HepG2 (cell line): ENCODE measurements at regions not wholly inside any gene's neighbourhood (a gene's known extent, or its start where the extent isn't known, plus 50 kb on each side); places are given as distances from the start of the nearest gene placed in this dataset.

Source experiments
- ATAC-seq: fragments of 200-7000 bp; cut with Tn5 transposase; 3 replicates; pipeline ENCODE4 v1.9.1; 2020; ENCODE audit warnings: mild to moderate bottlenecking, moderate library complexity
- BruUV-seq: library from RNA; stranded (reverse); fragments of 400-500 nt; replicated peaks from 2 replicates; lab custom pipeline; 2021; lab: Mats Ljungman, UMichigan
- CTCF ChIA-PET: fragments of 300-600 bp; formaldehyde crosslinking; extraction: SDS; loops from one replicate; lab custom pipeline; 2021; ENCODE audit warnings: low total read pairs, inconsistent platforms, low intra/inter-chr PET ratio; lab: Yijun Ruan, JAX
- POLR2A ChIA-PET: fragments of 350-600 bp; sonication (Branson Sonifier 250); formaldehyde crosslinking; loops from one replicate; lab custom pipeline; 2020; ENCODE audit warnings: antibody characterized with exemption, inconsistent platforms; lab: Yijun Ruan, JAX
- DNase-seq: peaks from one replicate; pipeline ENCODE4 v3.0.0-alpha.2; 2015; ENCODE audit warnings: low spot score
- FAIRE-seq: peaks from 3 replicates; lab custom pipeline; 2011; peaks lifted over from hg19 to GRCh38; lab: Jason Lieb, UNC
- H2AFZ ChIP-seq: one replicate; pipeline ENCODE4 v1.6.1; 2011; ENCODE audit warnings: low read length, inconsistent platforms
- H3K27ac ChIP-seq: fragments of 300-600 bp; 3 replicates; pipeline ENCODE4 v1.8.0; 2011; ENCODE audit warnings: mixed run types, mild to moderate bottlenecking, mixed read lengths, low read length, inconsistent platforms; ENCODE audit not compliant: insufficient read depth; ENCODE audit errors: extremely low read length
- H3K27me3 ChIP-seq, 2 experiments: fragments of 200-600 bp in 1 of 2; 2 replicates in 1 of 2; 3 replicates in 1 of 2; pipeline versions ENCODE4 v1.6.0 to v1.8.0; 2011; ENCODE audit warnings: low read length in 2 of 2, mild to moderate bottlenecking in 2 of 2, moderate library complexity in 2 of 2, inconsistent platforms in 1 of 2; ENCODE audit not compliant: insufficient read depth in 2 of 2, control insufficient read depth in 1 of 2
- H3K36me3 ChIP-seq, 2 experiments: fragments of 200-600 bp in 1 of 2; replicated peaks in 1 of 2; 2 replicates in 1 of 2; 3 replicates in 1 of 2; pipeline versions ENCODE4 v1.5.1 to v1.8.0; 2011; ENCODE audit warnings: low read length in 2 of 2, inconsistent platforms in 1 of 2; ENCODE audit not compliant: insufficient read depth in 2 of 2, control insufficient read depth in 1 of 2
- H3K4me1 ChIP-seq: 2 replicates; pipeline ENCODE4 v1.5.1; 2012; ENCODE audit warnings: low read length, inconsistent platforms; ENCODE audit not compliant: insufficient read depth
- H3K4me2 ChIP-seq: 2 replicates; pipeline ENCODE4 v1.6.0; 2011; ENCODE audit warnings: low read depth, low read length, inconsistent platforms
- H3K4me3 ChIP-seq, 3 experiments: fragments of 200-600 bp in 1 of 3; sonication (generic), shearing (Covaris generic) in 1 of 3; replicated peaks in 1 of 3; 2 replicates each; pipeline ENCODE4 v1.5.1; 2011 to 2016; ENCODE audit warnings: low read length in 3 of 3, inconsistent platforms in 2 of 3, low read depth in 2 of 3, mild to moderate bottlenecking in 2 of 3, control low read depth in 1 of 3, mixed read lengths in 1 of 3; ENCODE audit not compliant: insufficient read depth in 1 of 3
- H3K79me2 ChIP-seq: one replicate; pipeline ENCODE4 v1.6.1; 2011; ENCODE audit warnings: low read length, inconsistent platforms; ENCODE audit not compliant: insufficient read depth
- H3K9ac ChIP-seq: 2 replicates; pipeline ENCODE4 v1.6.0; 2011; ENCODE audit warnings: mild to moderate bottlenecking, low read depth, low read length, inconsistent platforms; ENCODE audit not compliant: insufficient read depth
- H3K9me3 ChIP-seq: 2 replicates; pipeline ENCODE4 v1.5.1; 2012; ENCODE audit warnings: mild to moderate bottlenecking, low read length
- H4K20me1 ChIP-seq: 2 replicates; pipeline ENCODE4 v1.6.0; 2011; ENCODE audit warnings: inconsistent platforms, mild to moderate bottlenecking, low read length, moderate library complexity; ENCODE audit not compliant: insufficient read depth
- FOXO4 ChIP-seq: sonication (generic); formaldehyde crosslinking; conservative IDR thresholded peaks from 2 replicates; pipeline ENCODE4 v1.8.1; 2023; ENCODE audit warnings: missing genetic modification reagents
- NBN ChIP-seq: fragments of 450-650 bp; conservative IDR thresholded peaks from 2 replicates; pipeline ENCODE4 v1.6.1; 2017
- SRSF9 ChIP-seq: fragments of 200-400 bp; formaldehyde crosslinking; IDR thresholded peaks from 2 replicates; pipeline ENCODE4 v1.6.1; 2018; ENCODE audit warnings: borderline replicate concordance, mild to moderate bottlenecking, low read depth, low read length; ENCODE audit not compliant: insufficient read depth, poor library complexity, severe bottlenecking
- THAP11 ChIP-seq: IDR thresholded peaks from 2 replicates; pipeline ENCODE4 v1.6.1; 2016; ENCODE audit warnings: missing biosample characterization, missing genetic modification reagents
- ZBTB46 ChIP-seq: sonication (generic); formaldehyde crosslinking; IDR thresholded peaks from 2 replicates; pipeline ENCODE4 v1.4.0; 2020; ENCODE audit warnings: mild to moderate bottlenecking, missing genetic modification reagents, borderline replicate concordance
- ZNF530 ChIP-seq: sonication (generic); formaldehyde crosslinking; IDR thresholded peaks from 2 replicates; pipeline ENCODE4 v1.5.0; 2020; ENCODE audit warnings: low read depth, mild to moderate bottlenecking, missing genetic modification reagents
- ZNF629 ChIP-seq: sonication (generic); formaldehyde crosslinking; conservative IDR thresholded peaks from 2 replicates; pipeline ENCODE4 v1.5.0; 2020; ENCODE audit warnings: missing genetic modification reagents
- ZNF768 ChIP-seq: sonication (generic); formaldehyde crosslinking; IDR thresholded peaks from 2 replicates; pipeline ENCODE4 v1.4.0; 2020; ENCODE audit warnings: missing genetic modification reagents
- WGBS: methylation state at CpG from one replicate; pipeline ENCODE4 v1.1.6; 2017; ENCODE audit warnings: low lambda C conversion rate; 5-methylcytosine and 5-hydroxymethylcytosine counted together
- in situ Hi-C: cut with HindIII; loops from 2 replicates; pipeline ENCODE4 v1.10.0; 2017; ENCODE audit warnings: low pct_unique_long_range_greater_than_20kb; ENCODE audit not compliant: extremely low pct_ligation_motif_present
- intact Hi-C: fragments of 100-400 bp; cut with micrococcal nuclease; formaldehyde crosslinking; loops from one replicate; pipeline ENCODE4 v1.10.0; 2022; ENCODE audit not compliant: unreplicated experiment

- H3K27ac ChIP-seq: no peak overlapping the region
- BruUV-seq: no TSS peak
- no peak overlapping the region for H2AFZ ChIP-seq
- ChIA-PET CTCF (no interaction called here), POLR2A (no interaction called here)
- H3K4me1 ChIP-seq: peaks cover 66% of the 10 kb centered on the region
- H4K20me1 ChIP-seq: no peaks in the 10 kb centered on the region
- TF ChIP-seq NBN: no peak
- no peak for TF ChIP-seq ZNF530
- peak; percentile 23; the same call in 1 of the 2 replicates for TF ChIP-seq ZNF629
- TF ChIP-seq ZBTB46 (CRISPR knock-in tag): no peak
- no peak for TF ChIP-seq FOXO4
- no peak for TF ChIP-seq ZNF768 (CRISPR knock-in tag)
- no peak for TF ChIP-seq SRSF9
- no peak for TF ChIP-seq THAP11 (CRISPR knock-in tag)
- intact Hi-C loops (loop anchor here (5.0 kb wide), 1 partner anchor 53 kb away; no protein-coding TSS in a partner anchor), in situ Hi-C loops (no loop called here)
- H3K4me2 ChIP-seq: peak overlapping the region; percentile 34; the same call in 1 of the 2 replicates
- WGBS: 66% methylated on average over 2 of the region's 2 CpGs
- no peaks in the 10 kb centered on the region for H3K36me3 ChIP-seq
- no peak for DNase-seq
- H3K4me3 ChIP-seq: no peak overlapping the region
- H3K9me3 ChIP-seq: no peaks in the 10 kb centered on the region
- no peak for ATAC-seq
- H3K79me2 ChIP-seq: no peaks in the 10 kb centered on the region
- FAIRE-seq: no peak
- H3K9ac ChIP-seq: no peak overlapping the region
- no peaks in the 10 kb centered on the region for H3K27me3 ChIP-seq
Measured at GRCh38 chr6:81820422-81820821, 67.9 kb upstream of the TENT5A start.
